Eye (tissue), 1 donor: ENCODE measurements at regions not wholly inside any gene's neighbourhood (a gene's known extent, or its start where the extent isn't known, plus 50 kb on each side); places are given as distances from the start of the nearest gene placed in this dataset.

Experiments used
- DNase-seq: peaks from one replicate; pipeline ENCODE4 v3.0.0-alpha.2; 2015

DNA sequence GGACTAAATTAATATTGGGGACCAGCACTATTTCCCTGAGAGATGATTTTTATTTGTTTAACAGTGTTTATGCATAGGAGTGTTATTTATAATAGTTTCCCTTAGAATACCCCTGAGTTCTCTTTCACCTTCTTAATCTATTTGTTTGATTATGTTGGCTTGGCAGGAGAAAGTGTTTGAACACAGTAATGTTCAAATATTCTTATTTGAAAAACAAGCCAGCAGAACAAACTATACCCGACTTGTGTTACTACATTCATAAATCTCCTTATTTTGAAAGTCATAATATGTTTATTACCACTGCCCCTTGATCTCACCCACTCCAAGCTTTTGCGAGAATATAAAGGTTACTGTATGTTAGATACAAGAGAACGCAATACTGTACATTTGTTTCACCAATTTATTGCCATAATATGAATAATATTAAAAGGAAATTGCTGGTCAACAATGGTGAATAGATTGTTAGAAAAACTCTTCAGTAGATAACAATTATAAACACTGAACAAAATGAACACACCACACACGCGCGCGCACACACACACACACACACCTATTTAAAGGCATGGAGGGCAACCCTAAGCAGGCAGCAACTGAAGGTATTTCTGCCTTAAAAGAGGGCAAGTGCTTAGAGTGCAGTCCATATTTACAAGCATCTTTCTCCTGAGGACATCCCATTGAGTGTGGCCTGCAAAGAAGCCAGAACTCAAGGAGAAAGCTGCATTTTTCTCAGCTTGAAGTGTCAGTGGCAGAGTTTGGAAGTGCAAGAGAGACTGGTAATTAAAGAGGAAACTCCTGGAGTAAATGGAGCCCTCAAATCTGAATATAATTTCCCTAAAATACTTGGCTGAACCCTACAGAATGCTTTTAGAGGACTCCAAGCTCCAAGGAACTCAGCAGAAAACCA is 279.4 kb upstream of the MAN1A1 start:
- DNase-seq, result no peak

DNA sequence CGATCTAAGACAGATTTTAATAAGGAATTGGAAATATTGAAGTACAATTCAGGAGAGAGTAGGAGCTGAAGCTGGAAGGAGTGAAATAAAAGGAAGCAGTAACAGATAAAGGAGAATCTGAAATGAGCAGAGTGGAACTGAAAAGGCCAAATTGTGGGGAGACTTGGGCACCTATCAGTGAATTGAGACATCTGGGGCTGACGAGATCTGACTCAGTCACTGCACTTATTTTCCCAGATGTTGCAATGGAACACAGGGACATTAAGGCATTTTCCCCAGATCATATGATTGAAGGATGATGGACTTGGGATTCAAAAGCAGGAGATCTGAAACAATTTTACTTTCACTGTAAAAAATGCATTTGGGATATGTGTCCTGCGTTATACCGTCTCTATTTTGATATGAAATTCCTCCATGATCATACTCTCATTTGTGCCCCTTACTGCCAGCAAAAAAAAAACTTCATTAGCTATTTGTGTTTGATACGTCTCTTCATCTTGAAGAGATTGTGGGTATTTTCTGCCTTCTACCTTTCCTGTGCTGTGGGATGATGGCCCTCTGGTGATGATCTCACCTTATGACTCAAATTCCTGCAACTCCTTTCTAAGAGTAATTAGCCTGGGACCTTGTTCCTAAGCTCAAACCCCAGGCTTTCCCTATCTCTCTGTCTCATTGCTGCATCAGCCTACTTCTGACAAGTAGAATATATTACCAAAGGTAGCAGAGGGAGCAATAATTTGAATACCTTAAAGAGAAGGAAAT is 278.5 kb upstream of the MAN1A1 start:
- DNase-seq, result no peak

DNA sequence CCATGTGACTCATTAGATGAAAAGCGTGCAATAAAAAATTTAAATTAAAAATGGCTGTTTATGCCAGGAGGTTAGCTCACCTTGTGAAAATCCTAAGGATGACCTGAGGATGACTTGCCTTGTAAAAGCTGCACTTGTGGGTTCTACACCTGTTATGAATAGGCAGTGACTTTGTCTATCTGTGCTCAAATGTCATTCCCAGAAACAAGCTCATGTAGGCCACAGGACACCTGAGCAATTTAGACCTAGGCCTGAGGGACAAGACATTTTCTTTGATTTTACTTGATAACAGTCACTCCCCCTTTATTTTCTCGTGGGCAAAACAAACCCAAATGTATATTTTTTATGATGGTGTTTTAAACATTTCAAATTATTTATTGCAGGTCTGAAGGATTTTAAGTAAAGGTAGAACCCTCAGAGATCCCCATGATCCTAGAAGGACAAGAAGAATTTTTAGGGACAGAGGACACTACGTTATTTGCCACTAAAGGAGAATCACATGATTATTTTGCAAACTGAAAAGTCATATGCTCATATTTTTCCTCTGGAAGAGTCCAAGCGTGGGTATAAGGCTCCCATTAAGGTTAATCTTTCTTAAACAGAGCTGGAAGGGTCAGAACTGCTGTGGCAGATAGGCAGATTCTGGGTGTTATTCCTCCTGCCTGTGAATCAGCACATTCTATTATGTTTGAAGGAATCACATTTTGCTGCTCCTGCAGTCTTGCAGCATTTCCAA is 277.5 kb upstream of the MAN1A1 start:
- DNase-seq, result no peak

DNA sequence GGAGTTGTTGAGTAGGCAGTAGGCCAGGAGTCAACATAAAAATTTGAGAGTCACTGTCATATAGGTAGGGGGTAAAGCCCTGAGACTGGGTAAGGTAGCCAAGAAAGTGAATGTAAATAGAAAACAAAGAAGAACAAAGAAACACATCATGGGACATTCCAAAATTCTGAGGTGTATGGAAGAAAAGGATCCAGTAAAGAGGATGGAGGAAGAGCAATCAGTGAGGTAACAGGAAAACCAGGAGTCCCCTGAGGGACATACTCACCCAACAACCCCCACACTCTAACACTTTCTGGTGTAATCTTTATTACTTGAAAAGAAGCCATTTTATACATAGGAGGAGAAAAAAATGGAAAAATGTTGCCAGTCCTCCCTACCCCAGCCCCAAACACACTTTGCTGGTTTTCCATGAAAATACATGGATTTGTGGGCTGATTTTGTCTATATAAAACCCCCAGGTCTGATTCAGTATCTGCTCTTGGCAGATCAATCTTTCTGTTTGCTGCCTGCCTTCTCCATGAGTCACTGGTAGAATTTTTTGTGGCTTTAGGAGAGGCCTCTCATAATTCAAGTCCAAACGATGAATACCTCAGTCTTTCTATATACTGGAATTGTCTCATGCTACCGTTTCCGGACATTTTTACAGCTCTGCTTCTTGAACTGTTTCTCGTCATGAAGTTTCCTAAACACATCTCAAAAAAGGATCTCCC is 271.4 kb upstream of the MAN1A1 start:
- DNase-seq, result no peak

DNA sequence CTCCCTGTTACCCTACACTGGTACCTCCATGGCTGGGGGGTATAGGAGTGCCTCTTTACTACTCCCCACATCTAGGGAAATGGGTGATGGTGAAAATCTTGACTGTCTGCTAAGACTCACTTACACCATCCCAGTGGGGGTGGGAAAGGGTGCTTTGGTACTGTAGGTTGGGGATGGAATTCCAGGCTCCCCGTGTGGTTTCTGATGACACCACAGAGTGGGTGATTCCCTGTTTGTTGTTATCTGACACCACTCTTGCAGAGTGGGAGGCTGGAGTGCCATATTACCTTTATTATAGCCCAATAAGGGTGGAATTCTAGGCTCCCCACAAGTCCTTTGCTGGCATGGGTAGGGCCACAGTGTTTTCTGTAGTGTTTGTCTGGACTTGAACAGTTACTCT is 264.6 kb upstream of the MAN1A1 start:
- no peak for DNase-seq

DNA sequence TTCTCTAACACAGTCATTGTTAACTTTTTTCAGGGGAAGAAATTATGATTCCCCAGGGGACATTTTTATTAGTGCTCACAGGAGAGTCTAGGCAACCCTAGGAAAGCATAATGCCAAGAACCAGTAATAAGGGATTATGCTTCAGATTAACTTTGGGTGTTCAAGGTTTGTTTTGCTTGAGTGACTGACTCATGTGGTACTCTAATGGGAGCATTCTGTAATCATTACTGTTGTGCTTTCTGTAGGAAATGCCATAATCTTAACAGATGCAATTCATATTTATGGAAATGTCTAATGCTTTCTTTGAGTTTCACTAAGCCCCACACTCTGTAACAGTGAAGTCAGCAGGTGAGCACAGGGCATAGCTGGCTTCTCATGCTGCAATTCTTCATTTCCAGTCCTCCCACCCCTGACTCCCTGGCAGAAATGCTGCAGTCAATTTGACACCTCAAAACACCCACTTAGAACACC is 263.4 kb upstream of the MAN1A1 start:
- DNase-seq, result no peak

DNA sequence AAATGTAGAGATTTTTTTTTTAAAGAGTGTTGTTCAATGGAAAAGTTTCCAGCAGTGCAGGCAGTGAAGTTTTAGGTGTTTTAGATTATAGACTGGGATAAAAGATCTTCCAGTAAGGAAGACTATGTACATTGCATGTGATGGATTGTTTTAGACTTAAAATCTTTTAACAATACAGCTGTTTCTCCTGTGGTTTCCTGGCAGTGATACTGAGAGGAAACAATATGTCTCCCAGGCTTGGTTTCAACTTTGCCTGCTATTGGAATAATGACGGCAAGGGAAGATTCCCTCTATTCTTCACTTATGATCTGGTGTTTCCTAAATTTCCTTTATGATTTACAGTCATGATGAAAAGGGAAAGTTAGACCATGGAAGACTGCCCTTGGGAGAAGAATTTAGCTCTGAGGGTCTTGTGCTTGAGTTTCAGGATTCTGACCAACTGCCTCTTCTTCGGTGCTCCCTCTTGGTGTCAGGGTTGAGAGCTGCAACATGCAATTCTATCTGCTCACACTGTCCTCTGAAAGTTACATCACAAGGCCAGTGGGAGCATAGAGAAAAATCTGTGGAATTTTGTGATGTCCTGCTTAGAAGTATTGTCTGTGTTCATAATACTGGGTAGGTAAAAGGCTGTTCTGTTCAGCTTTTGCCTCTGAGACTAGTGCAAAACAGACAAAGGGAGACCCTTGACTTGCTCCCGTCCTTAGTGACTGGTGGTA is 262.8 kb upstream of the MAN1A1 start:
- no peak for DNase-seq

DNA sequence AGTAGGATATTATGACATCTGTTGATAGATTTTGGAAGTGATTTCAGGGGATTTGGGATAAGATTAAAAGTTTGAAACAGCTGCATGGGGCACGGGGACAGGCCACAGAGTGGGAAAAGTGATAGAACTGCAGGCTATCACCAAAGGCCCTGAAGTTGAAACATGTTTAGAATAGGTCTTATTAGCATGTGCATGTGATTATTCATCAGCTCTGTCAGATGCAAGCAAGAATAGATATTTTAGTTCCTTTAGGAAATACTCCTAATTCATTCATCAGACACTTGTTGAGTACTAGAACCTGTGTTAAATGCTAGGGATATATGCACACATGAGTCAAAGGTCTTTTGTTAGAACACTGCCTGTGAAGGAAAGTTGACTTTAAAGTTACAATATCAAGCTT is 261.2 kb upstream of the MAN1A1 start:
- DNase-seq, result no peak

DNA sequence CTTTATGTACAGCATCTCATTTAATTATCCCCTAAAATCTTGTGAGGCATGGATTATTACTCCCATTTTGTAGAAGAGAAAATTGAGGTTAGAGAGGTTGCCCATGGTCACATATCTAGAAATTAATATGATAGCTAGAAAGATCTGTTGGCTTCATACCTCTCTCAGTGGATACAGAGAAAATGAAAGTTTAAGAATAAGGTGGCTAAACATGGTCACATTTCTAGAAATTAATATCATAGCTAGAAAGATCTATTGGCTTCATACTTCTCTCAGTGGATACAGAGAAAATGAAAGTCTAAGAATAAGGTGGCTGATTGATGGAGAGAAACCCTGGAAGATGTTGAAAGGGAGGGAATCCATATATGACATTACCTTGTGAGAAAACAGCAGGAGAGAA is 260.7 kb upstream of the MAN1A1 start:
- no peak for DNase-seq

DNA sequence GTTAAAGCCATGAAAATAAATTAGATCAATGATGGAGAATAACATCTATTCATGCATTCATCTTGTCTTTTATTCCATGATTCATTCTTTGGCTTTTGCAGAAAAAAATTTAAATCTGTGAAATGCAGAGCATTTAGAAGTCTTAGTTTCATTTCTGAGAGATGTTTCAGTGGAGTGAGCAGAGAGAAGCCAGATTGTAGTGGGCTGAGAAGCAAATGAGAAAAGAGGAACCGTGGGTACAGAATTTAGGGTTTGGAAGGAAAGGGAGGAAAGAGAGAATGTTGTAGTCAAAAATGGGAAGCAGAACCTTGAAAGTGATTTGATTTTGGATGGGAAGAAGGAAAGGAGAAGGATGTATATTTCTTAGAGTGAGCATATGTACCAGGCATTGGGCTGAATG is 260.3 kb upstream of the MAN1A1 start:
- DNase-seq, result no peak

DNA sequence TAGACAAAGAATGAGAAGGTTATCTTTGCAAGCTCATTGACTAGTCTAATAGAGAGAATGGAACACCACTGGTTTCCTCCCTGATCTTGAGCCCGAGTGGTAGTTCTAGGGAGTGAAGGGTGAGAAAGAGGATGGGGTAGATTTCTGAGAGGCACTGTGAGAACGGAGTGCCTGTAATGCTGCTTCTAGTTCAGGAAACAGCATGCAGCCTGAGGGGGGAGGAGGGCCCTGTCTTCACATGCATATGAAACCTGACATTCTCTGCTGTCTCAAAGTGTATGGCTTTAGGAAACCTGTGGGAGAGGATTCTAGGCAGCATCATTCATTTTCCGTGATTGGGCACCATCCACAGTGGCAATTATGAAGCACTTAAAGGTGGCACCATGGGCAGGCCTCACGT is 259.4 kb upstream of the MAN1A1 start:
- DNase-seq, result no peak

DNA sequence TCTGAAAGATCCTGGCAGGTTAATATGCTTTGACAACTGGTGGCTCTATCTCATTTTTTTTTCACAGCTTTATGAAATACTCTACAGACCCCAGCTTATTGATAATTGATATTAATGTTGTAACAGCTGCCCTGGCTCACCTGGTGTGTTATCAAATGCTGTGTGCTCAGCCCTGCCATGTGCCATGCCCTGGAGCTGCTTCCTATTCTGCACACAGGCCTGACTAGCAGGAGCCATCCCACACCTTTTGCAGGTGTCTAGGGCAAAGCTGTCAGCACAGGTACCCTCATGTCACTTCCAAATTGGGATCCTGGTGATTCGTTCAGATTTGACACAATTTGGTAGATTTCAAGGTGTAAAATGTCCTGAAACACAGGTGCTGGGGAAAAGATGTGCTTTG is 254.6 kb upstream of the MAN1A1 start:
- DNase-seq, result no peak

DNA sequence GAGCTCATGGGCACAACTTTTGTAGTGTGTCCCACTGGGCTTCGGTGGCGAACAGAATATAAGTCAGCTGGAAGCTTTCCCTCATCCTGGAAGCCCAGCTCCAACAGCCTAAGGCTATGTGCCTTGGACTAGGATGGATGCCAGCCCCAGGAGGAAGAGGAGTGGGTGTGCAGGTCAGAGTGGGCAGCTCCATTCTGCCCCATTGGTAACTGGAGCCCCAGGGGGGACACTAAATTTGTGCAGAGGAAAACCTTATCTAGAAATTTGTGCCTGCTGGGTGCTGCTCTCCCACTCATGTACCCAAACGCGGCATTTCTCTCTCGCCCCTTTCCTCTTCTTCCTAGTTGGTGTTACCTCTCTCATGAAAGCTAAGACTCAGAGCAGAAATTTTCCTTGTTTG is 253.9 kb upstream of the MAN1A1 start:
- DNase-seq, result no peak

DNA sequence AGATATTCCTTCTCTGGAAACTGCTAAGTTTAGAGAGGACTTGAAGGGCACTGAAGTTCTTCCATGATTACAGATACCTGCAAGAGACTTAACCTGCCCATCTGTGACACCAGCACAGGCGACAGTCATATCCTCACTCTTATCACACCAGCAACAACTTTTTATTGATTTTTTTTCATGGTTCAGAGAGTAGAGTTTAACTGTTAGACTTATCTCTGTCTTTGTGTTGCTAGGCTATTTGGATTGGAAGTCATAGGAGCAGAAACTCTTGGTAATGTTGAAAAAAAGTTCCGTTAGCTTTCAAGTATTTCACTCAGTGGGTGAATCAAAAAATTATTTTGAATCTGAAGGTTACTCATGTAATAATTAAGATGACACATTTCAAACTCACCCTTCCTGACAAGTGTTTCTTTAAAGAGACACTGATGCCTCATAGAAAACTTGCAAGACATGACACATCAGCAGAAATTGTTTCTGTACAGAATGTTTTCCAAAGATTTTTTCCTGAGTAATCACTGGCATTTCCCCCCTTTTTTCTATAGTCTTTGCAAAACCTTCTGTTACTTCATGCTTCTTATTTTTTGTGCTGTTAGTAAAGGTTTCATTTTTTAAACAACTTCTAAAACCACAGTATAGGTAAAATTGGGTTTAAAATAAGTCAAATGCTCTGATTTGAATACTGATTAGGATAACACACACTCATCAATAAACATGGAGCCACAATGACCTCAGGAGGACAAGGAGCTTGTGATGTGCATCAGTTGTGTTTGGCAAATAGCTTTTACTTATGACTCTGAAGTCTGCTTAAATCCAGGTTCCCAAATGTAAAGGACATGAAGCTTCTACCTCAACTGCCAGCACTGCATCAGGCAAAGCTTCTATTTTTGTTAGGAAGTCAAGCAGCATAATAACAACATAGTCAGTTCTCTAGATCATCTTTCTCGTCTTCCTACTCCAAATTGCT is 252.9 kb upstream of the MAN1A1 start:
- no peak for DNase-seq

DNA sequence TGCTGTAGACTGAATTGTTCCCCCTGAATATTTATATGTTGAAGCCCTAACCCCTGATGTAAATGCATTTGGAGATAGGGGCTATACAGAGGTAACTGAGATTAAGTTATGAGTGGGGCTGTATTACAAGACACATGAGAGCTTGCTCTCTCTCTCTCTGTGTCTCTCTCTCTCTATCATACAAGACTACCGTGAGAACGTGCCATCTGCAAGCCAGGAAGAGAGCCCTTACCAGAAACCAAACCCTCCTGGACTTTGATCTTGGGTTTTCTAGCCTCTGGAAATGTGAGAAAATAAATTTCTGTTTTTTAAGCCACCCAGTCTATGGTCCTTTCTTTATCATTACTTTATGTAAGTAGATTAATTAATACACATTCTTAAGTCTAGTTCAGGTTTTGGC is 249.3 kb upstream of the MAN1A1 start:
- no peak for DNase-seq

DNA sequence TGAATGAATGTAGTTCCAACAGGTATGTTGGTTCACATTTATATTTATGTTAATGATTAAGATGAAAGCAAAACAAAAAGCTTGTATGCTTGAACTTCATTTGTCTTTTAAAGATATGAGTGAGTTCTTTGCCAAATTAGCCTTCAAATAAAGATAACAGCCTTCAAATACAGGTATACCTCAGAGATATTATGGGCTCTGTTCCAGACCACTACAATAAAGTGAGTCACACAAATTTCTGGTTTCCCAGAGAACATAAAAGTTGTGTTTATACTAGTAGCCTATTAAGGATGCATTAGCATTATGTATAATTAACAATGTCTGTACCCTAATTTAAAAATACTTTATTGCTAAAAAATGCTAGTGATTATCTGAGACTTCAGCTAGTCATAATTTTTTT is 245.3 kb upstream of the MAN1A1 start:
- DNase-seq, result no peak

DNA sequence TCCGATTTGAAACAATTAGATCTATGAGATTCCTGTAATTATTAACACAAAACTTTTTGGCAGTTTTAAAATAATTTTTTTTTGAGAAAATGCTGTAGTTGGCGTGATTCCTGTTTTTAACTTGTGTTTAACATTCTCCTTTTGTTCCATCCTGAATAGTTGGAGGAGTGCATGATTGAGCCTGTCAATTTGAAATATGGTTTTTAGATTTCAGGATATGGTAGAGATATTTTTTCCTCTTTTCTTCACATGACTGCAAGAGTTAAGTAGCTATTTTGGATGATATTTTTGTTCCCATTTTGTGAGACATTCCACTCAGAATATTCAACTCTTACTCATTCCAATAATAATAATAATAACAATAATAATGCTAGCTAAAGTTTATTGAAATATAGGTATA is 241.7 kb upstream of the MAN1A1 start:
- no peak for DNase-seq

DNA sequence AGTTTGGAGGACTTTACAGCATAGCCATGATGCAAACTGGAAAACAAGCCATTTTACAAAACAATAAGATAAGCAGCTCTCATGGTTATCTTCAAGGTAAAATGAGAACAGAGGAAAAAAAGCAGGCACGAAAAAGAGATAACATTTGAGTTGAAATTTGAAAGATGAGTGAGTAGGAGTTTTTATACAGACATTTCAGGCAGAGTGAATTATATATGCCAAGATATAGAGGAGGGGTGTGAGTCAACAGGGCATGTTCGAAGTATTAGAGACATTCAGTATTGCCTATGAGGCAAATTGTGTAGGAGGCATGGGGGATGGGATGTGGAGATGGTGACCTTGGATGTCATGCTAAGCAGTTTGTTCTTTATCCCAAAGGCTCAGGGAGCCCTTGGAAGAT is 240.5 kb upstream of the MAN1A1 start:
- DNase-seq, result no peak

DNA sequence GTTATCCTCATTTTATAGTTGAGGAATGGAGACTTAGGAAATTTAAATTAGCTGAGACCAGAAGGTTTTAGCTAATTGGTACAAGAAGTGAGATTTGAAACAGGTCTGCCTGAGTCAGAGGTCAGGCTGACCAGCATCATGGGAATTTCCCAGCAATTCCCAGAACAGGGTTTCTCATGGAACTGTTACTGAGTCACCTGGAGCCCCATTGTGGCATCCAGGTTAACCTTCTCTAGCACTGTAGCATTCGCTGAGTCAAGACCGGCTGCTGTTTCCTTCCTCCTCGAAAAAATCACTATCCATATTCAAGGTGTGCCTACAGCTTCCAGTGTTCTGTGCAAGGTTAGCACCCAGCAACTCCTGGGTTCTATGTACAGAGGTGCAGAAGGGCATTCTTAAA is 238.0 kb upstream of the MAN1A1 start:
- no peak for DNase-seq

DNA sequence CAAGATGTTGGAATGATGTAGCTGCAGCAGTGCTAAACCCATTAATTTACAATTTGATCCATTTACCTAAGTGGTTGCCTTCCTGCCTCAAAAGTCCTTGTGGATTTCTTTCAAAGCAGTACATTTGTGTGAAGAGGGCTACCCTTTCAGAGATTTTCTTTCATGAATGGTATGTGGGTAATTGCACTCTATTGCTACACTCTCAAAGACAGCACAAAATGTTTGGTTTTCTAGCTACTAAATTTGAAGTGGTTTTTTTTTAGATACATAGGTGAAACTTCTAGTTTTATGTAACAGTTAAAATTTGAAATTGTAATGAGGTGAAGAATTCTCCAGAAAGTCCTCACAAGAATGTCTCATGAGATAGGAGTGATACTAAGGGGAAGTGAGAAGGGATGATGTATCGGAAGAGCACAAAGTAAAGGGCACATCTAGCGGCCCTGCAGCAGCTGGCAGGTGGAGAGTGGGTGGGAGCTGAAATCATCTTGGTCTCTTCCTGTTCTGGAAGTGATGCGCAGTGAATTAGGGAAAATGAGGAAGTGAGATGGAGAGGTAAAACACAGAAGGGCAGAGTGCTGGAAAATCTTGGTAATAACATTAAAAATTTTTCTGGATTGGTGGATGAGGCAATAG is 236.8 kb upstream of the MAN1A1 start:
- no peak for DNase-seq
